Activated naive CD8-positive, alpha-beta T cell treated with anti-CD3 and anti-CD28 coated beads, Interleukin-2, amount 10 ng/mL, durations not matched to agents 7 days and 5 days (primary cell): ENCODE measurements at regions not wholly inside any gene's neighbourhood (a gene's known extent, or its start where the extent isn't known, plus 50 kb on each side); places are given as distances from the start of the nearest gene placed in this dataset.

Source experiments
- ATAC-seq: fragments of 150-1000 bp; cut with Tn5 transposase; one replicate; pipeline ENCODE4 v1.10.0; 2021; ENCODE audit warnings: low read depth, moderate library complexity
- POLR2A ChIA-PET: fragments of 350-600 bp; sonication (Branson Sonifier 250); formaldehyde crosslinking; loops from one replicate; lab custom pipeline; 2021; ENCODE audit warnings: antibody characterized with exemption; lab: Charles Lee
- DNase-seq: peaks from one replicate; pipeline ENCODE4 v3.0.0; 2021
- H3K27ac Mint-ChIP-seq: one replicate; pipeline ENCODE4 v1.8.0; 2022; ENCODE audit warnings: mild to moderate bottlenecking, mixed read lengths
- H3K27me3 Mint-ChIP-seq: one replicate; pipeline ENCODE4 v1.8.0; 2022; ENCODE audit warnings: mild to moderate bottlenecking, moderate library complexity, mixed read lengths
- H3K36me3 Mint-ChIP-seq: one replicate; pipeline ENCODE4 v1.8.0; 2021; ENCODE audit warnings: mild to moderate bottlenecking, mixed read lengths
- H3K4me1 Mint-ChIP-seq: one replicate; pipeline ENCODE4 v1.8.0; 2021; ENCODE audit warnings: mixed read lengths
- H3K4me3 Mint-ChIP-seq: one replicate; pipeline ENCODE4 v1.8.0; 2022; ENCODE audit warnings: mild to moderate bottlenecking, moderate library complexity, mixed read lengths
- H3K9me3 Mint-ChIP-seq: one replicate; pipeline ENCODE4 v1.8.0; 2021; ENCODE audit warnings: mixed read lengths

GRCh38 chr14:97267509-97267908 lies 470.3 kb downstream of the VRK1 start:
- DNase-seq, result no peak
- H3K4me3 Mint-ChIP-seq, result no peak overlapping the region
- H3K36me3 Mint-ChIP-seq, result no peaks in the 10 kb centered on the region
- peaks cover 15% of the 10 kb centered on the region for H3K27me3 Mint-ChIP-seq
- H3K4me1 Mint-ChIP-seq, result no peaks in the 10 kb centered on the region
- ATAC-seq, result no peak
- POLR2A ChIA-PET, result no interaction called here
- H3K27ac Mint-ChIP-seq, result no peak overlapping the region
- H3K9me3 Mint-ChIP-seq, result peaks cover 2% of the 10 kb centered on the region

GRCh38 chr14:97268097-97268496 lies 470.9 kb downstream of the VRK1 start:
- POLR2A ChIA-PET, result no interaction called here
- no peaks in the 10 kb centered on the region for H3K36me3 Mint-ChIP-seq
- H3K4me1 Mint-ChIP-seq, result no peaks in the 10 kb centered on the region
- DNase-seq (no peak), ATAC-seq (no peak)
- H3K4me3 Mint-ChIP-seq, result no peak overlapping the region
- no peak overlapping the region for H3K27ac Mint-ChIP-seq
- peaks cover 2% of the 10 kb centered on the region for H3K9me3 Mint-ChIP-seq
- peaks cover 18% of the 10 kb centered on the region for H3K27me3 Mint-ChIP-seq

- H3K4me3 Mint-ChIP-seq, result no peak overlapping the region
- H3K27me3 Mint-ChIP-seq, result peaks cover 26% of the 10 kb centered on the region
- H3K4me1 Mint-ChIP-seq, result no peaks in the 10 kb centered on the region
- POLR2A ChIA-PET, result no interaction called here
- ATAC-seq (no peak), DNase-seq (no peak)
- no peaks in the 10 kb centered on the region for H3K36me3 Mint-ChIP-seq
- peaks cover 2% of the 10 kb centered on the region for H3K9me3 Mint-ChIP-seq
- H3K27ac Mint-ChIP-seq, result no peak overlapping the region
Measured at GRCh38 chr14:97270308-97270707, 473.1 kb downstream of the VRK1 start.

- Mint-ChIP-seq H3K27me3 (peaks cover 29% of the 10 kb centered on the region), H3K36me3 (no peaks in the 10 kb centered on the region), H3K4me1 (peaks cover 11% of the 10 kb centered on the region), H3K27ac (no peak overlapping the region), H3K9me3 (peaks cover 2% of the 10 kb centered on the region), H3K4me3 (no peak overlapping the region)
- DNase-seq (no peak), ATAC-seq (no peak)
- POLR2A ChIA-PET, result no interaction called here
Measured at GRCh38 chr14:97271451-97271960, 474.3 kb downstream of the VRK1 start.

- no peak for DNase-seq
- peaks cover 18% of the 10 kb centered on the region for H3K4me1 Mint-ChIP-seq
- no peaks in the 10 kb centered on the region for H3K36me3 Mint-ChIP-seq
- peaks cover 27% of the 10 kb centered on the region for H3K27me3 Mint-ChIP-seq
- peaks cover 2% of the 10 kb centered on the region for H3K9me3 Mint-ChIP-seq
- H3K4me3 Mint-ChIP-seq, result no peak overlapping the region
- ATAC-seq, result no peak
- H3K27ac Mint-ChIP-seq, result no peak overlapping the region
- POLR2A ChIA-PET, result no interaction called here
Measured at GRCh38 chr14:97273540-97273939, 476.4 kb downstream of the VRK1 start.

- Mint-ChIP-seq H3K4me3 (no peak overlapping the region), H3K27ac (no peak overlapping the region), H3K4me1 (peaks cover 18% of the 10 kb centered on the region), H3K9me3 (peaks cover 2% of the 10 kb centered on the region), H3K27me3 (peaks cover 25% of the 10 kb centered on the region), H3K36me3 (no peaks in the 10 kb centered on the region)
- ATAC-seq, result no peak
- POLR2A ChIA-PET, result no interaction called here
- DNase-seq, result no peak
Measured at GRCh38 chr14:97274626-97275025, 477.4 kb downstream of the VRK1 start.

GRCh38 chr14:97275276-97275675 lies 478.1 kb downstream of the VRK1 start:
- Mint-ChIP-seq H3K27ac (no peak overlapping the region), H3K36me3 (no peaks in the 10 kb centered on the region), H3K4me3 (no peak overlapping the region), H3K4me1 (peaks cover 18% of the 10 kb centered on the region), H3K9me3 (peaks cover under 1% of the 10 kb centered on the region), H3K27me3 (peaks cover 24% of the 10 kb centered on the region)
- ATAC-seq (no peak), DNase-seq (no peak)
- POLR2A ChIA-PET, result no interaction called here

- POLR2A ChIA-PET, result interaction anchor here (0.6 kb wide), 1 partner anchor 22 kb away, joined by 3 read pairs; no protein-coding TSS in a partner anchor
- Mint-ChIP-seq H3K4me1 (peaks cover 18% of the 10 kb centered on the region), H3K36me3 (no peaks in the 10 kb centered on the region), H3K4me3 (peak overlapping the region; percentile 17), H3K27me3 (peaks cover 23% of the 10 kb centered on the region), H3K9me3 (no peaks in the 10 kb centered on the region), H3K27ac (no peak overlapping the region)
- DNase-seq (no peak), ATAC-seq (peak; percentile 65)
Measured at GRCh38 chr14:97276573-97276972, 479.4 kb downstream of the VRK1 start.

GRCh38 chr14:97277711-97278110 lies 480.5 kb downstream of the VRK1 start:
- DNase-seq (no peak), ATAC-seq (no peak)
- POLR2A ChIA-PET, result interaction anchor here (0.5 kb wide), 1 partner anchor 189 kb away, joined by 3 read pairs; no protein-coding TSS in a partner anchor
- peaks cover 19% of the 10 kb centered on the region for H3K4me1 Mint-ChIP-seq
- H3K4me3 Mint-ChIP-seq, result no peak overlapping the region
- H3K27ac Mint-ChIP-seq, result no peak overlapping the region
- H3K36me3 Mint-ChIP-seq, result no peaks in the 10 kb centered on the region
- no peaks in the 10 kb centered on the region for H3K9me3 Mint-ChIP-seq
- peaks cover 17% of the 10 kb centered on the region for H3K27me3 Mint-ChIP-seq

- no peak overlapping the region for H3K4me3 Mint-ChIP-seq
- H3K27ac Mint-ChIP-seq, result no peak overlapping the region
- H3K36me3 Mint-ChIP-seq, result no peaks in the 10 kb centered on the region
- H3K4me1 Mint-ChIP-seq, result peaks cover 18% of the 10 kb centered on the region
- peaks cover 8% of the 10 kb centered on the region for H3K27me3 Mint-ChIP-seq
- H3K9me3 Mint-ChIP-seq, result no peaks in the 10 kb centered on the region
- ATAC-seq, result no peak
- POLR2A ChIA-PET, result no interaction called here
- DNase-seq, result no peak
Measured at GRCh38 chr14:97280526-97280925, 483.3 kb downstream of the VRK1 start.

- no peaks in the 10 kb centered on the region for H3K36me3 Mint-ChIP-seq
- no peak overlapping the region for H3K27ac Mint-ChIP-seq
- H3K9me3 Mint-ChIP-seq, result no peaks in the 10 kb centered on the region
- peaks cover 6% of the 10 kb centered on the region for H3K4me1 Mint-ChIP-seq
- H3K27me3 Mint-ChIP-seq, result peaks cover 2% of the 10 kb centered on the region
- DNase-seq, result no peak
- POLR2A ChIA-PET, result no interaction called here
- H3K4me3 Mint-ChIP-seq, result no peak overlapping the region
- ATAC-seq, result no peak
Measured at GRCh38 chr14:97281741-97282140, 484.6 kb downstream of the VRK1 start.

- peaks cover 4% of the 10 kb centered on the region for H3K4me1 Mint-ChIP-seq
- no peak for DNase-seq
- POLR2A ChIA-PET, result no interaction called here
- H3K36me3 Mint-ChIP-seq, result no peaks in the 10 kb centered on the region
- no peaks in the 10 kb centered on the region for H3K9me3 Mint-ChIP-seq
- H3K4me3 Mint-ChIP-seq, result no peak overlapping the region
- no peak overlapping the region for H3K27ac Mint-ChIP-seq
- H3K27me3 Mint-ChIP-seq, result peaks cover under 1% of the 10 kb centered on the region
- no peak for ATAC-seq
Measured at GRCh38 chr14:97282210-97283004, 485.2 kb downstream of the VRK1 start.

- DNase-seq, result no peak
- peaks cover 1% of the 10 kb centered on the region for H3K4me1 Mint-ChIP-seq
- peaks cover 5% of the 10 kb centered on the region for H3K27me3 Mint-ChIP-seq
- H3K9me3 Mint-ChIP-seq, result peaks cover 2% of the 10 kb centered on the region
- no peaks in the 10 kb centered on the region for H3K36me3 Mint-ChIP-seq
- POLR2A ChIA-PET, result no interaction called here
- H3K4me3 Mint-ChIP-seq, result no peak overlapping the region
- no peak for ATAC-seq
- H3K27ac Mint-ChIP-seq, result no peak overlapping the region
Measured at GRCh38 chr14:97283005-97283403, 485.8 kb downstream of the VRK1 start.

- POLR2A ChIA-PET, result no interaction called here
- Mint-ChIP-seq H3K27ac (no peak overlapping the region), H3K27me3 (peaks cover 5% of the 10 kb centered on the region), H3K9me3 (peaks cover 4% of the 10 kb centered on the region), H3K36me3 (no peaks in the 10 kb centered on the region), H3K4me3 (no peak overlapping the region), H3K4me1 (peaks cover 1% of the 10 kb centered on the region)
- ATAC-seq (no peak), DNase-seq (no peak)
Measured at GRCh38 chr14:97283426-97283825, 486.2 kb downstream of the VRK1 start.
